Lung (tissue), 11 donors: ENCODE measurements at regions not wholly inside any gene's neighbourhood (a gene's known extent, or its start where the extent isn't known, plus 50 kb on each side); places are given as distances from the start of the nearest gene placed in this dataset.

Source experiments
- ATAC-seq: fragments of 200-7000 bp; cut with Tn5 transposase; one replicate; pipeline ENCODE4 v1.9.1; 2020; ENCODE audit warnings: moderate number of reproducible peaks; ENCODE audit not compliant: insufficient read depth, low FRiP score
- DNase-seq, 3 donors: peaks; one replicate each; pipeline ENCODE4 v3.0.0-alpha.2; 2013 to 2017
- H3K27ac ChIP-seq, 2 donors: one replicate each; pipeline ENCODE4 v1.5.1; 2013; ENCODE audit warnings: mild to moderate bottlenecking in 2 of 2, moderate library complexity in 2 of 2, control low read depth in 1 of 2, inconsistent platforms in 1 of 2, low read depth in 1 of 2, low read length in 1 of 2
- H3K27me3 ChIP-seq, 3 donors: one replicate each; pipeline ENCODE4 v1.5.1; 2013; ENCODE audit warnings: low read length in 2 of 3; ENCODE audit not compliant: control insufficient read depth in 3 of 3, insufficient read depth in 3 of 3
- H3K36me3 ChIP-seq, 4 donors: one replicate each; pipeline ENCODE4 v1.5.1; 2013; ENCODE audit warnings: low read length in 4 of 4, mild to moderate bottlenecking in 1 of 4, moderate library complexity in 1 of 4; ENCODE audit not compliant: control insufficient read depth in 4 of 4, insufficient read depth in 4 of 4
- H3K4me1 ChIP-seq, 5 donors: one replicate each; pipeline ENCODE4 v1.5.1; 2013; ENCODE audit warnings: low read length in 5 of 5, mild to moderate bottlenecking in 2 of 5, moderate library complexity in 1 of 5; ENCODE audit not compliant: control insufficient read depth in 5 of 5, insufficient read depth in 5 of 5
- H3K4me3 ChIP-seq: one replicate; pipeline ENCODE4 v1.5.1; 2013; ENCODE audit warnings: mild to moderate bottlenecking, control low read depth, moderate library complexity
- H3K9ac ChIP-seq, 2 donors: one replicate each; pipeline ENCODE4 v1.5.1; 2013; ENCODE audit warnings: low read length in 2 of 2, control low read depth in 1 of 2; ENCODE audit not compliant: insufficient read depth in 1 of 2
- H3K9me3 ChIP-seq, 4 donors: one replicate each; pipeline ENCODE4 v1.5.1; 2013; ENCODE audit warnings: low read length in 3 of 4, mild to moderate bottlenecking in 1 of 4, moderate library complexity in 1 of 4; ENCODE audit not compliant: control insufficient read depth in 4 of 4, insufficient read depth in 3 of 4
- WGBS, 2 donors: extraction: QIAGEN DNeasy Blood & Tissue Kit; methylation state at CpG; one replicate each; pipeline ENCODE4 v1.1.7; 2013; 5-methylcytosine and 5-hydroxymethylcytosine counted together
- TF ChIP-seq, protein P1 (sequence below): IDR thresholded peaks from 2 replicates; pipeline ENCODE4 v1.5.1; 2012; ENCODE audit warnings: mild to moderate bottlenecking; ENCODE audit errors: control extremely low read depth, extremely low read depth
- donor health status: control.
- donor health status: control.
- donor health status: Bipolar disorder and iron deficiency.
- donor health status: healthy.
- donor health status: DM: yes; HTN: yes; CAD: no.

DNA sequence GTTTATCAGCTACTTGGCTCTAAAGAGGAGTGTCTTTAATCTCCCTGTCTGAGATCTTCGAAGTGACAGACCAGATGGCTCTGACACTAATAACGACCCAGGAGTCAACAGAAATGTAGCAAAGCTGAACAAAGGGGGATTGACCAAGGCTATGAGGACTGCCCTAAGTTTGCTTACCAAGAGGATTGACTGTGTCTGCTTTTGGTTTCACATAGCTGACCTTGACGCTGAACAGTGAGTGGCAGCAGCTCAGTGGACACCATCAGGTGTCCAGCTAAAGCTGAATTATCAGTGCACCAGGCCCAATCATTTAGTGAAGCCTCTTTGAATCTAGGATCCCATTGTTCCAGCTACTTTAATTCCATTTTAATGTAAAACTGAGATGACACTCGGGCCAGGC, 262.6 kb downstream of the COX7C start:
- no peak for DNase-seq
- no peak for ATAC-seq
- WGBS, 2 donors, result 66 to 74% methylated on average over 4 of the region's 4 CpGs

DNA sequence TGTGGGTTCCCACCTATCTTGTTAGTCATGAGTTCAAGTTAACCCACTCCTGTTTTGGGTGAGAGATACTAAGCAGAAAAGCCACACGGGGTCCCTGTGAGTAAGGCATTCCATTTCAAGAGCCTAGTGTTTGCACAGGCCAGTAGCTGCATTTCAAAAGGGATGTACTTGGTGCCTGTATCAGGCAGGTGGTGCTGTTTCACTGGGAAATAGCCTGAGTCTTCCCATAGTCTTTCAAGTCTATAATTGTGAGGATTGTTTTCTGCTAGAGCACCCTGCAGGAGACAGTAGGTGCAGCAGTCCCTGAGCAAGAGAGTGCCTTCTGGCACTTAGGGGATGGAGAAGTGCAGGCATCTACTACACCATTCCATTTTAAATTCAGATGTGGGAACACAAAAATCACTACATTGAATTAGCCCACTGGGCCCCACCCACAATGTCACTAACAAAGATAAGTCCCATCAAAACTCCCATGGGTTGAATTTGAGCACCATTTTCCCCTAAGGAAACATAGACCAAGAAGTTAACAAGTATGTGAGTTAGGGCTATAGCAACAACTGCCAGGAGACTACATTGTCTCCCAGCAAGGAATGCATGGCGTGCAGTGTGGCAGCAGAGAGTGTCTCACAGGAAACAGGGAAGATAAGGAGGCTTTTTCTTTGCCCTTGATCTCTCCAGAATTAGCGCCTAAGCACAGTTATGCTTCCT, 263.2 kb downstream of the COX7C start:
- H3K9me3 ChIP-seq, result no peaks in the 10 kb centered on the region
- 48 to 54% methylated on average over 3 of the region's 3 CpGs for WGBS, 2 donors
- H3K27ac ChIP-seq, result no peak overlapping the region
- no peaks in the 10 kb centered on the region for H3K36me3 ChIP-seq
- no peak overlapping the region for H3K9ac ChIP-seq
- DNase-seq (peak; percentile 68 to 85 (median 73)), ATAC-seq (peak; percentile 78)
- peaks cover 0 to 5% (median 0%) of the 10 kb centered on the region in 5 donors for H3K4me1 ChIP-seq
- no peak overlapping the region for H3K4me3 ChIP-seq
- H3K27me3 ChIP-seq, result no peaks in the 10 kb centered on the region
- TF ChIP-seq, protein P1, sequence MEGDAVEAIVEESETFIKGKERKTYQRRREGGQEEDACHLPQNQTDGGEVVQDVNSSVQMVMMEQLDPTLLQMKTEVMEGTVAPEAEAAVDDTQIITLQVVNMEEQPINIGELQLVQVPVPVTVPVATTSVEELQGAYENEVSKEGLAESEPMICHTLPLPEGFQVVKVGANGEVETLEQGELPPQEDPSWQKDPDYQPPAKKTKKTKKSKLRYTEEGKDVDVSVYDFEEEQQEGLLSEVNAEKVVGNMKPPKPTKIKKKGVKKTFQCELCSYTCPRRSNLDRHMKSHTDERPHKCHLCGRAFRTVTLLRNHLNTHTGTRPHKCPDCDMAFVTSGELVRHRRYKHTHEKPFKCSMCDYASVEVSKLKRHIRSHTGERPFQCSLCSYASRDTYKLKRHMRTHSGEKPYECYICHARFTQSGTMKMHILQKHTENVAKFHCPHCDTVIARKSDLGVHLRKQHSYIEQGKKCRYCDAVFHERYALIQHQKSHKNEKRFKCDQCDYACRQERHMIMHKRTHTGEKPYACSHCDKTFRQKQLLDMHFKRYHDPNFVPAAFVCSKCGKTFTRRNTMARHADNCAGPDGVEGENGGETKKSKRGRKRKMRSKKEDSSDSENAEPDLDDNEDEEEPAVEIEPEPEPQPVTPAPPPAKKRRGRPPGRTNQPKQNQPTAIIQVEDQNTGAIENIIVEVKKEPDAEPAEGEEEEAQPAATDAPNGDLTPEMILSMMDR, result peak; percentile 33

More for the DNA sequence above, 262.6 kb downstream of the COX7C start:
- no peak overlapping the region for H3K27ac ChIP-seq
- H3K4me3 ChIP-seq, result no peak overlapping the region
- TF ChIP-seq, protein P1, result no peak
- H3K9ac ChIP-seq, result no peak overlapping the region
- H3K9me3 ChIP-seq, result no peaks in the 10 kb centered on the region
- H3K27me3 ChIP-seq, result no peaks in the 10 kb centered on the region
- H3K36me3 ChIP-seq, result no peaks in the 10 kb centered on the region
- H3K4me1 ChIP-seq, result peaks cover 0 to 2% (median 0%) of the 10 kb centered on the region in 5 donors

DNA sequence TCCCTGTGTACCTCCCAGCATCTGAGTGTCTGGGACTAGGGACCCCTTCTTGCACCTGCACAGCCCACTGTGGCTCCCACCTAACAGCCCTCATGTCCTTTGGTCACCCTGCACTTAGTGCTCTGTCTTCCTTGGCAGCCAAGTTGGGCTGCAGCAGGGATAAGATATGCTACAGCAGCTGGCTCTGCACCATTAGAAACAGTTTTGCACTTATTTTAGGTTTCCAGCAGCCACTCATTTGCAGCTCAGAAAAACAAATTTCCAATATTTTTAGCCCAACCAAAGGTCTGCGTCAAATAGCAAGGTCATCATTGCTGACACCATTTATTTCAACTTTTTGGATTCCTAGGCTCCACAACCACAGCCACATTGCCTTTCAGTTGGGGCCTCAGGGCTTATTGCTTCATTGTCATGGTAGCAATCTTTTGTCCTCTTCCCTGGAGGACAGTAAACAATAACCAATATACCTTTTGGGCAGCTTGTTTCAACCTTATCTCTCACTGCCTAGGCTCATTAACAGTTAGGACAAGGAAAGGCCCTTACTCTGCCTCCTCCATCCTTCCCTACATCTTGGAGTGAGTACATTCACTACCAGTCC, 263.9 kb downstream of the COX7C start:
- TF ChIP-seq, protein P1, result no peak

More for the DNA sequence above, 263.9 kb downstream of the COX7C start:
- no peaks in the 10 kb centered on the region for H3K9me3 ChIP-seq
- H3K4me1 ChIP-seq, result peaks cover 0 to 7% (median 0%) of the 10 kb centered on the region in 5 donors
- no peaks in the 10 kb centered on the region for H3K27me3 ChIP-seq
- 87 to 97% methylated on average over 1 of the region's 1 CpG for WGBS, 2 donors
- H3K4me3 ChIP-seq, result no peak overlapping the region
- ATAC-seq (no peak), DNase-seq (no peak)
- H3K9ac ChIP-seq, result no peak overlapping the region
- no peak overlapping the region for H3K27ac ChIP-seq
- H3K36me3 ChIP-seq, result no peaks in the 10 kb centered on the region
